Thoracic aorta (tissue), 2 donors: ENCODE measurements at regions not wholly inside any gene's neighbourhood (a gene's known extent, or its start where the extent isn't known, plus 50 kb on each side); places are given as distances from the start of the nearest gene placed in this dataset.

ENCODE experiments used
- ATAC-seq: fragments of 150-250 bp; one replicate; pipeline ENCODE4 v1.8.0; 2017; ENCODE audit warnings: low read depth; ENCODE audit not compliant: insufficient number of reproducible peaks, low FRiP score
- DNase-seq: peaks from one replicate; pipeline ENCODE4 v3.0.0-alpha.2; 2020; ENCODE audit warnings: low spot score
- H3K27ac ChIP-seq, 2 donors: fragments of 200-600 bp; sonication (generic); 1 replicate in 1 of 2; 2 replicates in 1 of 2; pipeline ENCODE4 v1.5.1; 2016; ENCODE audit warnings: mild to moderate bottlenecking in 2 of 2, moderate library complexity in 2 of 2
- H3K27me3 ChIP-seq: fragments of 200-600 bp; sonication (generic); replicated peaks from 2 replicates; pipeline ENCODE4 v1.6.0; 2016; ENCODE audit warnings: mild to moderate bottlenecking; ENCODE audit not compliant: insufficient read depth
- H3K36me3 ChIP-seq: fragments of 200-600 bp; sonication (generic); one replicate; pipeline ENCODE4 v1.5.1; 2016
- H3K4me1 ChIP-seq, 2 donors: fragments of 200-600 bp; sonication (generic); 1 replicate in 1 of 2; 2 replicates in 1 of 2; pipeline versions ENCODE4 v1.5.1 to v1.6.0; 2016; ENCODE audit warnings: low read depth in 2 of 2, mild to moderate bottlenecking in 1 of 2; ENCODE audit not compliant: control insufficient read depth in 1 of 2
- H3K4me3 ChIP-seq: fragments of 200-600 bp; sonication (generic); 2 replicates; pipeline ENCODE4 v1.5.1; 2016; ENCODE audit warnings: mild to moderate bottlenecking
- H3K9me3 ChIP-seq: fragments of 200-600 bp; sonication (generic); 2 replicates; pipeline ENCODE4 v1.5.1; 2016
- CTCF ChIP-seq: fragments of 200-600 bp; sonication (generic); IDR thresholded peaks from one replicate; pipeline ENCODE4 v1.5.1; 2019; ENCODE audit warnings: antibody characterized with exemption

GRCh38 chr4:181661090-181661489, 582.1 kb upstream of the TENM3 start:
- Histone ChIP-seq H3K4me3 (no peak overlapping the region), H3K27ac (no peak overlapping the region), H3K9me3 (no peaks in the 10 kb centered on the region), H3K4me1 (no peaks in the 10 kb centered on the region), H3K36me3 (no peaks in the 10 kb centered on the region), H3K27me3 (no peaks in the 10 kb centered on the region)
- no peak for TF ChIP-seq CTCF
- DNase-seq, result no peak
- no peak for ATAC-seq

GRCh38 chr4:181661923-181662322, 581.3 kb upstream of the TENM3 start:
- no peaks in the 10 kb centered on the region for H3K27me3 ChIP-seq
- no peaks in the 10 kb centered on the region for H3K9me3 ChIP-seq
- H3K4me1 ChIP-seq, result no peaks in the 10 kb centered on the region
- H3K27ac ChIP-seq, result no peak overlapping the region
- H3K36me3 ChIP-seq, result no peaks in the 10 kb centered on the region
- no peak overlapping the region for H3K4me3 ChIP-seq
- DNase-seq (no peak), ATAC-seq (no peak)
- no peak for TF ChIP-seq CTCF

GRCh38 chr4:181662383-181662782, 580.8 kb upstream of the TENM3 start:
- no peak for DNase-seq
- Histone ChIP-seq H3K36me3 (no peaks in the 10 kb centered on the region), H3K4me1 (no peaks in the 10 kb centered on the region), H3K4me3 (no peak overlapping the region), H3K27me3 (no peaks in the 10 kb centered on the region), H3K9me3 (no peaks in the 10 kb centered on the region), H3K27ac (no peak overlapping the region)
- TF ChIP-seq CTCF, result no peak
- ATAC-seq, result no peak

GRCh38 chr4:181670506-181670905, 572.7 kb upstream of the TENM3 start:
- Histone ChIP-seq H3K9me3 (no peaks in the 10 kb centered on the region), H3K4me3 (no peak overlapping the region), H3K27ac (no peak overlapping the region), H3K4me1 (no peaks in the 10 kb centered on the region), H3K27me3 (no peaks in the 10 kb centered on the region), H3K36me3 (no peaks in the 10 kb centered on the region)
- ATAC-seq, result no peak
- DNase-seq, result no peak
- no peak for TF ChIP-seq CTCF

GRCh38 chr4:181671672-181672071, 571.5 kb upstream of the TENM3 start:
- ATAC-seq, result no peak
- no peaks in the 10 kb centered on the region for H3K27me3 ChIP-seq
- H3K4me3 ChIP-seq, result no peak overlapping the region
- H3K4me1 ChIP-seq, result no peaks in the 10 kb centered on the region
- no peaks in the 10 kb centered on the region for H3K9me3 ChIP-seq
- H3K27ac ChIP-seq, result no peak overlapping the region
- no peak for DNase-seq
- no peak for TF ChIP-seq CTCF
- H3K36me3 ChIP-seq, result no peaks in the 10 kb centered on the region
